ENCODE measurements at regions not wholly inside any gene's neighbourhood (a gene's known extent, or its start where the extent isn't known, plus 50 kb on each side); places are given as distances from the start of the nearest gene placed in this dataset.

DNA sequence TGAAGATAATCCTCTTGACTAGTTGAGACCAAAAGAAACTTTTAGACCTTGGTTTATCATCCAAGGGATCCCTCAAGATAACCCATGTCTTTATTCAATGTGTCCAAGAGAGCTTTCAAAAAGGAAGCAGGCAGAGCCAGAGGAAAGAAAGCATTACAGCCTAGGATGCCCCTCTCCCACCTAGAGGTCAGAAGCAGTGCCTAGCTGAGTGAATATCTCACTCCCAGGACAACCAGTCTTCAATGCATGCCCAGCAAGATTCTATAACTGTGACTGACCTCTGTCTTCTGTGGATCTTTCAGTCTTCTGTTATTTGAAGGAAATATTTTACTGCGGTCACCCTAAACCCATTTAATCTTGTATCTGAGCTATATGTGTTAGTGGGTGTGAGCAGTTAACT, 537.2 kb upstream of the CPEB2 start:
- Mint-ChIP-seq H3K27me3 (ENCODE audit: low read depth) (no peaks in the 10 kb centered on the region), H3K36me3 (ENCODE audit: low read depth) (no peaks in the 10 kb centered on the region), H3K4me3 (no peak overlapping the region), H3K4me1 (ENCODE audit: low read depth) (no peaks in the 10 kb centered on the region), H3K9me3 (ENCODE audit: insufficient read depth) (no peaks in the 10 kb centered on the region), H3K27ac (no peak overlapping the region)
- CTCF ChIA-PET: no interaction called here
- ATAC-seq: no peak
- no peak for DNase-seq
- POLR2A ChIA-PET: no interaction called here

DNA sequence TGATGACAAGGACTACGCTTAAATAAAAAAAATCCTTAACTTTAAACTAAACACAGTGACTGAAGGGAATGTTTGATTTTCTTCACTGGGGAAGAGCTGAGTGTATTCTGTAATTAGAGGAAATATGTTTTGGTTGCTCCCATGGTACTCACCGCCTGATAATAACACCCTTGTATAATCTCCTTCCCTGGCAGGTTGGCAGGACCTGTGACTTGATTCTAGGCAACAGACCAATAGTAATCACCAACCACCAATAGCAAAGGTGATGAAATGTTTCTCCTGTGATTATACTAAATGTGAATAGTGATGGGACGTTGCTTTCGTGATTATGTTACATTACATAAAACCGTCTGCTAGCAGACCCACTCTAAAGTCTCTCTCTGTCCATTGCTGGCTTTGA, 536.8 kb upstream of the CPEB2 start:
- Mint-ChIP-seq H3K4me3 (no peak overlapping the region), H3K4me1 (ENCODE audit: low read depth) (no peaks in the 10 kb centered on the region), H3K27me3 (ENCODE audit: low read depth) (no peaks in the 10 kb centered on the region), H3K9me3 (ENCODE audit: insufficient read depth) (no peaks in the 10 kb centered on the region), H3K27ac (no peak overlapping the region), H3K36me3 (ENCODE audit: low read depth) (no peaks in the 10 kb centered on the region)
- CTCF ChIA-PET: no interaction called here
- ATAC-seq: no peak
- POLR2A ChIA-PET: no interaction called here
- DNase-seq: no peak

DNA sequence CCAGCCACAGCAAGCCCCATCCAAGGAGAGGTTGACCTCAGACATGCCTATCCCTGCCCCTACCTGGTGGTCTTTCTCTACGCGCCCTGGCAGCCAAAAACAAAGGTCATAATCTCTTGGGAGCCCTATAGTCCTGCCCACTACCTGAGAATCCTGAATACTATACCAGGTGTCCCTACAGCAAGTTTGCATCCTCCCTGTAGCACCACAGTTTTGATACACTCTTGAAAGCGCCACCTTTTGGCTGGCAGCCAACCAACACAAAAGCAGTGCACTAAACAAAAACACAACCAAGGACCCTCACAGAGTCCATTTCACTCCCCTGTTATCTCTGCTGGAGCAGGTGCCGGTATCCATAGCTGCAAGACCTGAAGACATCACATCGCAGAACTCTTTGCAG, 523.8 kb upstream of the CPEB2 start:
- Mint-ChIP-seq H3K27me3 (ENCODE audit: low read depth) (no peaks in the 10 kb centered on the region), H3K4me3 (no peak overlapping the region), H3K9me3 (ENCODE audit: insufficient read depth) (peaks cover 13% of the 10 kb centered on the region), H3K27ac (no peak overlapping the region), H3K36me3 (ENCODE audit: low read depth) (no peaks in the 10 kb centered on the region), H3K4me1 (ENCODE audit: low read depth) (no peaks in the 10 kb centered on the region)
- ATAC-seq (no peak), DNase-seq (no peak)
- ChIA-PET CTCF (no interaction called here), POLR2A (no interaction called here)

DNA sequence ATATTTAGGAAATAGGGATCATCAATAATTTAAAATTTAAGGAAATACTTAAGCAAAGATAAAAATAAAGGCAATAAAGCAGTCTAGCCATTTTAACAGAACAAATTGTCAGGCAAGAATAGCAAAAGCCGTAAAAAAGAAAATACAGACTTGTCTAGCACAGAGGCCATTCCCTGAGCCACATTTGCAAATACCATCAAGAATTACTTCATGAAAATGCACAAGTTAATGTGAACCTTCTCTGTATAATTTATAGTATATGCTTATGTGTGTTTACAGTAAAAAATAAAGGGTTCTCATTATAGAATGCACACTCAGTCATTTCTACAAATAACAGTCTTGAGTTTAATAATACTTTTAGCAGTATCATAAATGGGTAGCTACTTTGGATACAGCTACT, 505.9 kb upstream of the CPEB2 start:
- no peaks in the 10 kb centered on the region for H3K36me3 Mint-ChIP-seq (ENCODE audit: low read depth)
- H3K27ac Mint-ChIP-seq: no peak overlapping the region
- H3K4me1 Mint-ChIP-seq (ENCODE audit: low read depth): no peaks in the 10 kb centered on the region
- CTCF ChIA-PET: no interaction called here
- POLR2A ChIA-PET: no interaction called here
- no peak overlapping the region for H3K4me3 Mint-ChIP-seq
- no peaks in the 10 kb centered on the region for H3K9me3 Mint-ChIP-seq (ENCODE audit: insufficient read depth)
- DNase-seq (no peak), ATAC-seq (no peak)
- no peaks in the 10 kb centered on the region for H3K27me3 Mint-ChIP-seq (ENCODE audit: low read depth)

DNA sequence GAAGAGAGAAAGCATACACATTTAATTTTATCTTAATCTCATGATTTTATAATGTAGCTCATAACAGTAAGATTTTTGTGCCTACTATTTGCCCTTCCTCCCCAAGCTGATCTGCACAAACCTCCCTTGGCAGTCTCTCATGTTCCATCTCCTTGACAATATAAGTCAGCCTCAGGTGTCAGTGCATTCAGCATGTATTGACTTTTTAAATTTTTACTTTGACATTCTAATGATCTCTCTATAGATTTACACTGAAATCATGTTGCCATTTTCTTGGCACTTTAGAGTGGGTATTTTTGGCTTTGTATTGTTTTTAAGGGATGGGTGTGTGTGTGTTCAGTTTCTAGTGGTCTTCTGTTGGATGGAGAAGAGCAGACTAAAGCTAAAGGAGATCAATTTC, 505.3 kb upstream of the CPEB2 start:
- Mint-ChIP-seq H3K27ac (no peak overlapping the region), H3K9me3 (ENCODE audit: insufficient read depth) (no peaks in the 10 kb centered on the region), H3K4me3 (no peak overlapping the region), H3K4me1 (ENCODE audit: low read depth) (no peaks in the 10 kb centered on the region), H3K36me3 (ENCODE audit: low read depth) (no peaks in the 10 kb centered on the region), H3K27me3 (ENCODE audit: low read depth) (no peaks in the 10 kb centered on the region)
- ChIA-PET CTCF (no interaction called here), POLR2A (no interaction called here)
- DNase-seq: no peak
- no peak for ATAC-seq

DNA sequence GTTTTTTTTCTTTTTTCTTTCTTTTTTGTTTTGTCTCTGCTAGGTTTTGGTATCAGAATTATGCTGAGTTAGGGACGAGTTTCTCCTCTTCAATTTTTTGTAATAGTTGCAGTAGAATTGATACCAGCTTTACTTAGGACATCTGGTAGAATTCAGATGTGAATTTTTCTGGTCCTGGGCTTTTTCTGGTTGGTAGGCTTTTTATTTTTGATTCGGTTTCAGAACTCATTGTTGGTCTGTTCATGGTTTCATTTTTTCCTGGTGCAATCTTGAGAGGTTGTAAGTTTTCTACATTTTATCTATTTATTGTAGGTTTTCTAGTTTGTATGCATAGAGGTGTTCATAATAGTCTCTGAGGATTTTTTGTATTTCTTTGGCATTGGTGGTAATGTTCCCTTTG, 498.1 kb upstream of the CPEB2 start:
- H3K36me3 Mint-ChIP-seq (ENCODE audit: low read depth): no peaks in the 10 kb centered on the region
- H3K27me3 Mint-ChIP-seq (ENCODE audit: low read depth): no peaks in the 10 kb centered on the region
- no peaks in the 10 kb centered on the region for H3K4me1 Mint-ChIP-seq (ENCODE audit: low read depth)
- H3K27ac Mint-ChIP-seq: no peak overlapping the region
- POLR2A ChIA-PET: no interaction called here
- no peak for ATAC-seq
- CTCF ChIA-PET: no interaction called here
- H3K9me3 Mint-ChIP-seq (ENCODE audit: insufficient read depth): no peaks in the 10 kb centered on the region
- no peak for DNase-seq
- H3K4me3 Mint-ChIP-seq: no peak overlapping the region

DNA sequence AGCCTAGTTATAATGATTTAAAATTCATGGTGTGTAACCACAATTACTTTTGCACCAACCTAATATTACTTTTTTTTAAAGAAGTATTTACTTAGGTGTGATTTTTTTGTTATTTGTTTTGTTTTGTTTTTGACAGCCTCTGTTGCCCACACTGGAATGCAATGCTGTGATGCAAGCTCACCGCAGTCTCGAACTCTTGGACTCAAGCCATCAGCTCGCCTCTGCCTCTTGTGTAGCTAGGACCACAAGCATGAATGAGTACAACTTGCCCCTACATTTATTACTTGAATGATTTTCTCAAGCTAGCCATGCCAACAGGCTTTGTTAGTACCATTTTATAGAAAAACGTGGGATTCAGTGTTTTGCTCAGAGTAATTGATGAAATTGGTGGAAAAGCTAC, 488.8 kb upstream of the CPEB2 start:
- no peak for DNase-seq
- Mint-ChIP-seq H3K4me1 (ENCODE audit: low read depth) (no peaks in the 10 kb centered on the region), H3K27ac (no peak overlapping the region), H3K9me3 (ENCODE audit: insufficient read depth) (no peaks in the 10 kb centered on the region), H3K4me3 (no peak overlapping the region), H3K36me3 (ENCODE audit: low read depth) (no peaks in the 10 kb centered on the region), H3K27me3 (ENCODE audit: low read depth) (no peaks in the 10 kb centered on the region)
- no peak for ATAC-seq
- ChIA-PET POLR2A (no interaction called here), CTCF (no interaction called here)

DNA sequence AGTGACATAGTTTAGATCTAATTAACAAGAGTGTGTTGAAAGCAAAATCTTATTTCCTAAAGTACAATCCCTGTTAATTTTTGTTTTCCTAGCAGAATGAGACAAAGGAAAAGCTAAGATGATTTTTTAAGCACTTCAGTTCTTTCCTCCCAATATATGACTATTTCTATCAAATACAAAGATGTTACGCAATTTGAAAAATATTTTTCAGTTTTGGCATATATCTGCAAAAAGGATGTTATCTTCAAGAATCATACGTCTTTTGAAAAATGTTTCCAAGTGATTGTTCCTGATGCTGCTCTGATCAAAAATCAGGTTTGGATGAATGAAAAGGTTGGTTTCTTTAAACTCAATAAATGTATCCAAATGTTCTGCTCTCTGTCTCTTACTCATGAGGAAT, 486.7 kb upstream of the CPEB2 start:
- Mint-ChIP-seq H3K9me3 (ENCODE audit: insufficient read depth) (no peaks in the 10 kb centered on the region), H3K4me3 (no peak overlapping the region), H3K27me3 (ENCODE audit: low read depth) (no peaks in the 10 kb centered on the region), H3K4me1 (ENCODE audit: low read depth) (no peaks in the 10 kb centered on the region), H3K36me3 (ENCODE audit: low read depth) (no peaks in the 10 kb centered on the region), H3K27ac (no peak overlapping the region)
- POLR2A ChIA-PET: no interaction called here
- DNase-seq (no peak), ATAC-seq (no peak)
- CTCF ChIA-PET: no interaction called here

DNA sequence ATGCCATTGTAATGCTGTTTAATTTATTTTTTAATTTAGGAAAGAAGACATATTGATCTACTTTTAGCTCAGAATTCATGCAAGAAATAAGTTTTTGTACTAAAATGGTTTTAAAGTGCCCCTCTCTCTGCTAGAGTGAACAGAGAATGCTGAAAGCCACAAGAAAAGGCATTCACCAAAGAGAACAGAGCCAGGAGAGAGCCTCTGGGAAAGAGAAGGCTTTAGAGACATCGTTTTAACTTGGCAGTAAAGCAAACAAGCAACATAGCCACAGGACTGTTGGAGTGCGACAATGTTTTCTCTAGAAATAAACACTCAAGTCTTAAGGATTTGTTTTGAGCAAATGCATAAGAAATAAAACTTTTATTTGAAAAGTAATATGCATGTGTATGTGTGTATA, 484.1 kb upstream of the CPEB2 start:
- Mint-ChIP-seq H3K4me1 (ENCODE audit: low read depth) (no peaks in the 10 kb centered on the region), H3K4me3 (no peak overlapping the region), H3K9me3 (ENCODE audit: insufficient read depth) (no peaks in the 10 kb centered on the region), H3K27me3 (ENCODE audit: low read depth) (no peaks in the 10 kb centered on the region), H3K36me3 (ENCODE audit: low read depth) (no peaks in the 10 kb centered on the region), H3K27ac (no peak overlapping the region)
- DNase-seq (no peak), ATAC-seq (no peak)
- CTCF ChIA-PET: no interaction called here
- POLR2A ChIA-PET: no interaction called here

DNA sequence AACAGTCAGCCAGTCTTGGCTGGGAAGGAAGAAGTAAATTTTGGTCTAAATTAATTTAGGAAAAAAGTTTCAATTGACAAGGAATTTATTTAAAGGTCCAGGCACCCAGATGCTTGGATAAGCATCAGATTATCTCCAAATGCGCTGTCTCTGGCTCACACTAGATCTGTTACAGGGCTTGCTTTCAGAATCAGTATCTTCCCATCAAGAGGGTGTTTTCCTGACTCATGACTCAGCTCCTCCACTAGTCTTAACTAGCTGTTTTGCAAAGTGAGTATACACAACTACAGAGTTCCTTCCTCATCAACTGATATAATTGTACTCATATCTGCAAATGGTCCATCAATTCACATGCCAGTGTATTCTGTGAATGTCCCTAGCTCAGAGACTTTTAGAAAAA, 482.1 kb upstream of the CPEB2 start:
- Mint-ChIP-seq H3K4me1 (ENCODE audit: low read depth) (no peaks in the 10 kb centered on the region), H3K9me3 (ENCODE audit: insufficient read depth) (no peaks in the 10 kb centered on the region), H3K4me3 (no peak overlapping the region), H3K27me3 (ENCODE audit: low read depth) (no peaks in the 10 kb centered on the region), H3K36me3 (ENCODE audit: low read depth) (no peaks in the 10 kb centered on the region), H3K27ac (no peak overlapping the region)
- no peak for ATAC-seq
- DNase-seq: no peak
- POLR2A ChIA-PET: no interaction called here
- CTCF ChIA-PET: no interaction called here

DNA sequence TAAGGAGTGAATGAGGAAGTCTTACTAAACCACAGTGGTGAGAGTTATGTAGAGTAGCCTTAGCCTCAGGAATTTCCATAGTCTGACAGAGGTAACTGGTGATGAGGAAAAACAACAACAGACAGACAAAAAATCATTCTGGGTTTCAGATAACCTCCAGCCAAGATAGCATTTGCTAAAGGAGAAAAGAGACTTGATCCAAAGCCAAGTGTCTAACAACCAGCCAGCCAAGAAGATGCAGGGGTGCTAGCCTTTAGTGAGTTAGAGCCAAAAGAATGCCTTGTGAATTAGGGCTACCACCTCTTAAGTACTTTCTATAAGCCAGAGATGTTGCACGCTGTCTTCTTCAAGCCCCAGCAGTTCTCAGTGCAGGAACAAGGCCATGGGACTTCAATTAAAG, 478.0 kb upstream of the CPEB2 start:
- ChIA-PET POLR2A (no interaction called here), CTCF (no interaction called here)
- Mint-ChIP-seq H3K9me3 (ENCODE audit: insufficient read depth) (no peaks in the 10 kb centered on the region), H3K27me3 (ENCODE audit: low read depth) (no peaks in the 10 kb centered on the region), H3K36me3 (ENCODE audit: low read depth) (no peaks in the 10 kb centered on the region), H3K4me3 (no peak overlapping the region), H3K27ac (no peak overlapping the region), H3K4me1 (ENCODE audit: low read depth) (no peaks in the 10 kb centered on the region)
- ATAC-seq: no peak
- DNase-seq: no peak

DNA sequence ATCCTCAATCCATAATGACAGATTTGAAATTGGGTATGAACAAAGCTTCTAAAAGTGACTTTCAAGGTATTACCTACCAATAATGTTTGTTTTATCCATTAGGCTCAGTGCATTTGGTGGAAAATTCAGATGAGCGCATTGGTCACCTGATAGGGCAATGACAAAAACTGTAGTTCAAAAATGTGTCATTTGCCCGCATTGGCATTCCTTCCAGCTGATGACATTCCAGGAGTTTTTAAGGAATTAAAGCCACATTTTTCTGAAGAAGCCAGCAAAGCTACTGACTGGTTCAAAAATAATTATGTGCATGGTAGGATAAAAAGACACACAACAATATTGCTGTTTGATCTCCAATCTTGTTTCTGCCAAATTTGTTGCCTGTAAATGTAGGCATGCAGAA, 473.4 kb upstream of the CPEB2 start:
- Mint-ChIP-seq H3K36me3 (ENCODE audit: low read depth) (no peaks in the 10 kb centered on the region), H3K27ac (no peak overlapping the region)
- CTCF ChIA-PET: no interaction called here

DNA sequence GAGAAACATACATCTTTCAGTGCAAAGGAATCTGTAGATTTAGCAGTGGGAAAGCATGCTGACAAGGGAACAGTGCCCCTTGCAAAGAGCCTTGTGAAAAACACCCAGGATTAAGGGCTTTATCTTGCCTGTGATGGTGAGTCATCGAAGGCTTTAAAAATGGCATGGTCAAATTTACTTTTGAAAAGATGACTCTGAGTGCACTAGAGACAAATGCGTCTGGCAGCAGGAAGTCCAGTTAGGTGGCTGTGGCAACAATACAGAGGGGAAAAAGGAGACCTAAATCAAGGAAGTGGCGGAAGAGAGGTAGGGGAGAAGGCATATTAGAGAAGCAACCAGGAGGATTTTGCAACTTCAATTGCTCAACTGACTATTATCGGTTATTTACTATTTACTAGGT, 472.6 kb upstream of the CPEB2 start:
- H3K9me3 Mint-ChIP-seq (ENCODE audit: insufficient read depth): no peaks in the 10 kb centered on the region
- ChIA-PET CTCF (no interaction called here), POLR2A (no interaction called here)
- H3K36me3 Mint-ChIP-seq (ENCODE audit: low read depth): no peaks in the 10 kb centered on the region
- H3K4me1 Mint-ChIP-seq (ENCODE audit: low read depth): no peaks in the 10 kb centered on the region
- ATAC-seq (no peak), DNase-seq (no peak)
- no peaks in the 10 kb centered on the region for H3K27me3 Mint-ChIP-seq (ENCODE audit: low read depth)
- no peak overlapping the region for H3K27ac Mint-ChIP-seq
- H3K4me3 Mint-ChIP-seq: no peak overlapping the region

More for the DNA sequence above, 473.4 kb upstream of the CPEB2 start:
- DNase-seq (no peak), ATAC-seq (no peak)
- no peak overlapping the region for H3K4me3 Mint-ChIP-seq
- H3K4me1 Mint-ChIP-seq (ENCODE audit: low read depth): no peaks in the 10 kb centered on the region
- no peaks in the 10 kb centered on the region for H3K9me3 Mint-ChIP-seq (ENCODE audit: insufficient read depth)
- H3K27me3 Mint-ChIP-seq (ENCODE audit: low read depth): no peaks in the 10 kb centered on the region
- POLR2A ChIA-PET: no interaction called here

DNA sequence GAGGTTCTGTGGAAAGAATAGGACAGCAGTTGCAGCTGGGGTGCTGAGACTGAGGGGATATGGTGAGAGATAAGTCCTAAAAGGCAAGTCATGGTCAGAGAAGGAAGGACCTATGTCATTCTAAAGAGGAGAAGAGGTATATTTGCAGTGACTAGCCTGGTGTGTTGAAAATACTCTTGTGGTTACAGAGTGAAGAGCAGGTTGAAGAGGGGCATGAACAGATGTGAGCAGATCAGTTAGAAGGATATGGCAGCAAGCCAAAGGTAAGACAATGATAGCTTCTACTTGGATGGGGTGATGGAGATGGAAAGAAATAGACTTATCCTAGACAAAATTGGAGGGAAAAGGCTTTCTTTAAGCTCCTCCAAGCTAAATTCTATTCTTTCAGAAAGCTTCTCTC, 469.8 kb upstream of the CPEB2 start:
- ChIA-PET CTCF (no interaction called here), POLR2A (no interaction called here)
- no peak overlapping the region for H3K27ac Mint-ChIP-seq

More for the DNA sequence above, 469.8 kb upstream of the CPEB2 start:
- no peak for ATAC-seq
- Mint-ChIP-seq H3K4me1 (ENCODE audit: low read depth) (no peaks in the 10 kb centered on the region), H3K4me3 (no peak overlapping the region), H3K27me3 (ENCODE audit: low read depth) (no peaks in the 10 kb centered on the region), H3K36me3 (ENCODE audit: low read depth) (no peaks in the 10 kb centered on the region), H3K9me3 (ENCODE audit: insufficient read depth) (no peaks in the 10 kb centered on the region)
- DNase-seq: no peak
